B cell (primary cell): ENCODE measurements at regions not wholly inside any gene's neighbourhood (a gene's known extent, or its start where the extent isn't known, plus 50 kb on each side); places are given as distances from the start of the nearest gene placed in this dataset.

Source experiments
- ATAC-seq: fragments of 200-7000 bp; cut with Tn5 transposase; one replicate; pipeline ENCODE4 v1.10.0; 2021; ENCODE audit warnings: low read depth, mild to moderate bottlenecking, moderate number of reproducible peaks, moderate library complexity
- CTCF ChIA-PET: fragments of 350-600 bp; sonication (Branson Sonifier 250); formaldehyde crosslinking; loops from one replicate; lab custom pipeline; 2021; ENCODE audit warnings: antibody characterized with exemption, inconsistent platforms; lab: Charles Lee
- POLR2A ChIA-PET: fragments of 350-600 bp; sonication (Branson Sonifier 250); formaldehyde crosslinking; loops from one replicate; lab custom pipeline; 2021; ENCODE audit warnings: antibody characterized with exemption; lab: Charles Lee
- DNase-seq: peaks from one replicate; pipeline ENCODE4 v3.0.0; 2013
- H2AFZ ChIP-seq: 2 replicates; pipeline ENCODE4 v1.6.1; 2012; ENCODE audit warnings: mild to moderate bottlenecking, low read depth, low read length; ENCODE audit not compliant: insufficient read depth, poor library complexity, severe bottlenecking
- H3K27ac ChIP-seq, 2 donors: 1 replicate in 1 of 2; 2 replicates in 1 of 2; pipeline ENCODE4 v1.5.1; 2012 to 2013; ENCODE audit warnings: low read length in 2 of 2, mild to moderate bottlenecking in 2 of 2, moderate library complexity in 1 of 2
- H3K27me3 ChIP-seq, 4 experiments: fragments of 200-600 bp in 1 of 4; sonication (generic) in 1 of 4; replicated peaks in 1 of 4; 1 replicate in 2 of 4; 2 replicates in 2 of 4; pipeline versions ENCODE4 v1.6.1 to v1.7.0; 2013 to 2016; ENCODE audit warnings: low read length in 3 of 4, mild to moderate bottlenecking in 2 of 4, mixed read lengths in 1 of 4, moderate library complexity in 1 of 4; ENCODE audit not compliant: insufficient read depth in 4 of 4, control insufficient read depth in 3 of 4; ENCODE audit errors: control extremely low read depth in 1 of 4
- H3K36me3 ChIP-seq, 2 experiments: replicated peaks in 1 of 2; 1 replicate in 1 of 2; 2 replicates in 1 of 2; pipeline versions ENCODE4 v1.6.1 to v1.7.1; 2013; ENCODE audit warnings: low read length in 1 of 2; ENCODE audit not compliant: insufficient read depth in 2 of 2, control insufficient read depth in 1 of 2; ENCODE audit errors: control extremely low read depth in 1 of 2, extremely low read depth in 1 of 2
- H3K4me1 ChIP-seq, 2 donors: fragments of 200-600 bp in 1 of 2; sonication (generic) in 1 of 2; 1 replicate in 1 of 2; 2 replicates in 1 of 2; pipeline versions ENCODE4 v1.5.1 to v1.6.1; 2013 to 2017; ENCODE audit warnings: low read length in 2 of 2; ENCODE audit not compliant: control insufficient read depth in 2 of 2, insufficient read depth in 2 of 2
- H3K4me2 ChIP-seq: replicated peaks from 2 replicates; pipeline ENCODE3; 2012; ENCODE audit warnings: mild to moderate bottlenecking, low read depth, low read length; ENCODE audit not compliant: poor library complexity, severe bottlenecking
- H3K4me3 ChIP-seq, 5 experiments: fragments of 200-600 bp in 1 of 5; sonication (generic) in 1 of 5; 1 replicate in 3 of 5; 2 replicates in 2 of 5; pipeline versions ENCODE4 v1.5.1 to v1.7.0; 2011 to 2016; ENCODE audit warnings: low read length in 4 of 5, mild to moderate bottlenecking in 4 of 5, low read depth in 2 of 5, control low read depth in 1 of 5, moderate library complexity in 1 of 5; ENCODE audit not compliant: insufficient read depth in 1 of 5; ENCODE audit errors: control extremely low read depth in 1 of 5, extremely low read depth in 1 of 5
- H3K79me2 ChIP-seq: fragments of 200-600 bp; sonication (generic); one replicate; pipeline ENCODE4 v1.6.0; 2016; ENCODE audit warnings: low read length; ENCODE audit not compliant: control insufficient read depth, insufficient read depth
- H3K9ac ChIP-seq: fragments of 200-600 bp; sonication (generic); 2 replicates; pipeline ENCODE4 v1.6.1; 2017; ENCODE audit warnings: mild to moderate bottlenecking, low read length, moderate library complexity
- H3K9me3 ChIP-seq, 3 donors: one replicate each; pipeline versions ENCODE4 v1.6.1 to v1.7.1; 2013; ENCODE audit warnings: low read length in 2 of 3; ENCODE audit not compliant: control insufficient read depth in 2 of 3, insufficient read depth in 1 of 3; ENCODE audit errors: control extremely low read depth in 1 of 3
- H4K20me1 ChIP-seq: 2 replicates; pipeline ENCODE4 v1.6.0; 2012; ENCODE audit warnings: mild to moderate bottlenecking, low read length; ENCODE audit not compliant: insufficient read depth, control insufficient read depth, poor library complexity, severe bottlenecking
- H3K27ac Mint-ChIP-seq: one replicate; pipeline ENCODE4 v1.8.0; 2021; ENCODE audit warnings: mixed read lengths
- H3K27me3 Mint-ChIP-seq: one replicate; pipeline ENCODE4 v1.8.0; 2021; ENCODE audit warnings: mixed read lengths
- H3K4me1 Mint-ChIP-seq: one replicate; pipeline ENCODE4 v1.8.0; 2021; ENCODE audit warnings: mixed read lengths
- H3K4me3 Mint-ChIP-seq: one replicate; pipeline ENCODE4 v1.8.0; 2021; ENCODE audit warnings: mixed read lengths
- H3K9me3 Mint-ChIP-seq: one replicate; pipeline ENCODE4 v1.8.0; 2022; ENCODE audit warnings: mixed read lengths; ENCODE audit not compliant: insufficient read depth
- CTCF ChIP-seq: fragments of 200-600 bp; IDR thresholded peaks from one replicate; pipeline ENCODE4 v1.8.0; 2022; ENCODE audit warnings: antibody characterized with exemption, mild to moderate bottlenecking
- EZH2 ChIP-seq: IDR thresholded peaks from 2 replicates; pipeline ENCODE4 v1.6.1; 2012; ENCODE audit warnings: borderline replicate concordance, low read depth, mild to moderate bottlenecking, moderate library complexity, low read length; ENCODE audit not compliant: insufficient read depth, poor library complexity, severe bottlenecking
- WGBS: methylation state at CpG from one replicate; pipeline ENCODE4 v1.1.5; 2013; ENCODE audit warnings: missing lambda C conversion rate; ENCODE audit not compliant: insufficient coverage; 5-methylcytosine and 5-hydroxymethylcytosine counted together
- intact Hi-C: fragments of 100-400 bp; cut with micrococcal nuclease; formaldehyde crosslinking; loops from one replicate; pipeline ENCODE4 v1.10.0; 2022

- TF ChIP-seq CTCF (no peak), EZH2 (no peak)
- POLR2A ChIA-PET, result no interaction called here
- H3K9me3 ChIP-seq, result no peaks in the 10 kb centered on the region
- peaks cover 0 to 2% (median 0%) of the 10 kb centered on the region in 4 experiments for H3K27me3 ChIP-seq
- intact Hi-C loops, result no loop called here
- Mint-ChIP-seq H3K9me3 (no peaks in the 10 kb centered on the region), H3K4me3 (no peak overlapping the region), H3K27ac (no peak overlapping the region), H3K4me1 (no peaks in the 10 kb centered on the region), H3K27me3 (peaks cover 18% of the 10 kb centered on the region)
- H3K4me1 ChIP-seq, result no peaks in the 10 kb centered on the region
- H3K4me3 ChIP-seq, result no peak overlapping the region
- no CpG with 5 or more reads among the region's 2 CpGs for WGBS
- DNase-seq (no peak), ATAC-seq (no peak)
- H3K36me3 ChIP-seq, result no peaks in the 10 kb centered on the region
- H3K4me2 ChIP-seq, result no peak overlapping the region
- no peak overlapping the region for H2AFZ ChIP-seq
- CTCF ChIA-PET, result no interaction called here
- no peaks in the 10 kb centered on the region for H4K20me1 ChIP-seq
- no peaks in the 10 kb centered on the region for H3K79me2 ChIP-seq
- H3K27ac ChIP-seq, result no peak overlapping the region
- H3K9ac ChIP-seq, result no peak overlapping the region
Measured at GRCh38 chr5:88488561-88488960, 219.9 kb upstream of the TMEM161B start.

- H3K36me3 ChIP-seq, result no peaks in the 10 kb centered on the region
- intact Hi-C loops, result no loop called here
Measured at GRCh38 chr5:88488130-88488529, 219.5 kb upstream of the TMEM161B start.

More at GRCh38 chr5:88488130-88488529, 219.5 kb upstream of the TMEM161B start:
- H3K27me3 ChIP-seq, result peaks cover 0 to 2% (median 0%) of the 10 kb centered on the region in 4 experiments
- H3K4me1 ChIP-seq, result no peaks in the 10 kb centered on the region
- H3K4me3 Mint-ChIP-seq, result no peak overlapping the region
- H3K27ac Mint-ChIP-seq, result no peak overlapping the region
- H3K27ac ChIP-seq, result no peak overlapping the region
- DNase-seq (no peak), ATAC-seq (no peak)
- no peak overlapping the region for H2AFZ ChIP-seq
- H3K4me1 Mint-ChIP-seq, result no peaks in the 10 kb centered on the region
- 67% methylated on average over 1 of the region's 2 CpGs for WGBS
- H3K9me3 ChIP-seq, result no peaks in the 10 kb centered on the region
- no peak overlapping the region for H3K4me2 ChIP-seq
- no peak overlapping the region for H3K9ac ChIP-seq
- H3K27me3 Mint-ChIP-seq, result peaks cover 22% of the 10 kb centered on the region
- H3K79me2 ChIP-seq, result no peaks in the 10 kb centered on the region
- H3K9me3 Mint-ChIP-seq, result no peaks in the 10 kb centered on the region
- no peaks in the 10 kb centered on the region for H4K20me1 ChIP-seq
- no peak overlapping the region for H3K4me3 ChIP-seq
- ChIA-PET CTCF (no interaction called here), POLR2A (no interaction called here)
- no peak for TF ChIP-seq EZH2
- no peak for TF ChIP-seq CTCF
